Ecto neural progenitor cell (in vitro differentiated cells): ENCODE measurements at regions not wholly inside any gene's neighbourhood (a gene's known extent, or its start where the extent isn't known, plus 50 kb on each side); places are given as distances from the start of the nearest gene placed in this dataset.

Source experiments
- DNase-seq: peaks from one replicate; pipeline ENCODE4 v3.0.0-alpha.2; 2018; ENCODE audit warnings: low spot score

DNA sequence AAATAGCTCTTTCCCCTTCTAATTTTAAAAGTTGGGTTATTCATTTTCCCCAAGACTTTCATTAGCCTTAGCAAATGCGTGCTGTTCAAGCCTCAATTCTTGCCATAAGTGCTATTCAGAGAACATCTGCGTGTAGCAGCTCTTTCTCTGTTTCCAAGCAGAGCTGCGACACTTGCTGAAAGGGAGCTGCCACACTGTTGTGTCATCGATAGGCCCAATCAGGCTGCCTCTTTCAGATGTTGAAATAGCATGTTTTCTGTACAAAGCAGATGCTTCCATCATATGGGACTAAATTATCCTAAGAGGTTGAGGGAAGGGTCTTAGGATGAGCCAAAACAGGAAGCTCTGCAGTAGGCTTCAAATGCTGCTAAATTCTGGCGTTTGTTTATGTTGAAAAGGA, 220.9 kb upstream of the CDC14C start:
- DNase-seq: no peak

DNA sequence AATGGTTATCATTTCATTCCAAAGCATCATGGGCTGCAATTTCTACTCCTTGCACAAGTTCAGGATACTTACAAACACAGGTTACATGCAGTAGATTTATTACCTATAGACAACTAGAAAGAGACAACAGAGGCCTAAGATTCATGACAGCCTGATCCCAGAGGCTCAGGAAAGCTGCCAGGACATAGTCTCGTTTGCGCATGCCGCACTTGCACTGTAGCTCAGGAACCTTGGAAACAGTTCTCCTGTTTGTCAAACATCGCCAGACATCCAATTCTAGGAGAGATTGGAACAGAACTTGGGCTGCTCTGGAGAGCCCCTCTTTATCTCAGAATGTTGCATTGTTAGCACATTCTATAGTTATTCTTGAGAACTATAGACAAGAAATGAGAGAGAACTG, 216.2 kb upstream of the CDC14C start:
- DNase-seq: no peak

DNA sequence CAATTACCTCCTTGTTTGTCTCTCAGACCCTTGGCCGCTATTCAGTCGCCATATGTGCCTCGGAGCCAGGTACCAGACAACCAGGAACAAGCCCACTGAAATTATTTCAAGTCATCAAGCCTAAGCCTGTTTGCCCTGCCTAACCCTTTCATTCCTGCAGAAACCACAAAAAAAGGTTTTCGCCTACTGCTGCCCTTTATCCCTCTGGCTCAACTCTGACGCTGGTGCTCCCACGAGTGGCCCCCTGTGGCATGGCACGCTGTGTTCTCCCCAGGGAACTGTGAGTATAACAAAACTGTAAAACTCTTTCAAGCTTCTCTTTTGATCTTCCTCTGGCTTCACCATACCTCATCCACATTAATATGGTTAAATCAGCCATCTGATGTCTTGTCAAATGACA, 215.7 kb upstream of the CDC14C start:
- no peak for DNase-seq

DNA sequence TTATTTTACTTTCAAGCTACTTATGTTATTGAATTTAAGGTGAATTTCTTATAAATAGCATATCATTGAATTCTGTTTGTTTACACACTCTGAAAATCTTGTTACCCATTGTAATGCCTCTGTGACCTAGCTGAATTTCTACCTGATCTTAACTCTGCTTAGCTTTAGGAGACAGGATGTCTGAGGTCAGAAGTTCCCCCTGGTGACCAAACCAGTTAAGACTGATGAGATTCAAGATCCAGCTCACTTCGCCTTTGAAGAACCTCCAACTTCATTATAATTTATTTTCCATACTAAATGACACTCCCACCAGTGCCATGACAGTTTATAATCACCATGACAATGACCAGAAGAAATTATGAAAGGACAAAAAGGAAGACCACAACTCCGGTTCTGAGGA, 213.4 kb upstream of the CDC14C start:
- no peak for DNase-seq

DNA sequence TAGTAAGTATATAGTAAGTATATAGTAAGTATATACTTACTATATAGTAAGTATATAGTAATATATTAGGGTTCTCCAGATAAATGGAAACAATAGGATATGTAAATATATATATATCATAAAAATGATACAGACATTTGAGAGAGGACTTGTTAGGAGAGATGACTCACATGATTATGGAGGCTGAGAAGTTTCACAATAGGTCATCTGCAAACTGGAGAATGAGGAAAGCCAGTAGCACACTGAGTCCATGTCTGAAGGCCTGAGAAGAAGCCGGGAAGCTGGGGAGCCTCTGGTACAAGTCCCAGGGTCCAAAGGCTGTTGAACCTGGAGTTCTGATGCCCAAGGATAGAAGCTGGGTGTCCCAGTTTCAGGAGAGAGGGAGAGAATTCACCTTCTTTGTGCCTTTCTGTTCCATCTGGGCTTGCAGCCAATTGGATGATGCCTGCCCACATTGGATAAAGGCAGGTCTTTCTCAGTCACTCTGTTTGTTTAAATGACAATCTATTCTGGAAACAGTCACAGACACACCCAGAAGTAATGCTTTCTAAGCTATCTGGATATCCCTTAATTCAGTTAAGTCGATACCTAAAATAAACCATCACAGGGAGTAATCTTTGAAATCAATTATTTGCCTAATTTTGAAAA, 205.5 kb upstream of the CDC14C start:
- no peak for DNase-seq

DNA sequence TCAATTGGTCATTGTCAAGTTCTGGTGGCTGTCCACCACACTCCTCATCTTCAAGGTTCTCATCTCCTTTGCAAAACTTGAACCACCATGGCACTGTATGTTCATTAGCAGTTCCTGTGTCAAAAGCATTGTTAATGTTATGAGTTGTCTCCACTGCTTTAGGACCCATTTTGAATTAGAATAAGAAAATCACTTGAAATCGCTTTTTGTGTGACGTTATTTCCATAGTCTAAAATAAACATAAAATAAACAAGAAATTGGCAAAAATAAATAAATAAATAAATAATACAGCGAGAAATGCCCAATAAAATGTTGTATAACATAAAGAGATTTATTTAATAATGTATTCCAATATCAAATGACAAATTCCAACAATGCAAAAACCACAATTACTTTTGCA, 195.5 kb upstream of the CDC14C start:
- no peak for DNase-seq

DNA sequence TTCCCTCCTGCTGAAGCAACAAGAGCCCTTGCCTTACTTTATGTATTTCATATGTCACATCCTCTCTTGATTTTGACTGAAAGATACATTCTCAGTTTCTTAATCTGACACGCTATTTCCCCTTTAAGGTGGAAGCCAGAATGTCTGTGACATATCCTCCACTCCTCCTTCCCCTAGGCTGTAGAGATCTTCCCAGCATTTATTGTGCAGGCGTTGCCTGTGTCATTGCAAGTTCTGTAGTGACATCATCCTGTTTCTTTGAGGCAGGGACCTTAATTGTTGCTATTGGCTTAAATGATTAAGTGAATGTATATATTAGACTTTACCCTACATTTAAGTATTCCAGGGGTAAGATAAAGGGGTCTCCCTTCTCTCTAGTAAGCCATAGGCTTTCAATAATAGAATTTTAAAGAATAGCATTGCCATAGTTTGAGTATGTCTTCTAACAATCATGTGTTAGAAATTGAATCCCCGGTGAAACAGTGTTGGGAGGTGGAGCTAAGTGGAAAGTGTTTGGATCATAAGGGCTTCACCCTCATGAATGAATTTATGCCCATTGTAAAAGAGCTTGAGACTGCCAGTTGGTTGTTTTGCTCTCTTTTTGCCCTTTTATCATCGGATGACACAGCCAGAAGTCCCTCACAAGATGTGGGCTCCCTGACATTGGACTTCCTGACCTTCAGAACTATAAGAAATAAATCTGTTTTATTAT, 189.5 kb upstream of the CDC14C start:
- no peak for DNase-seq

DNA sequence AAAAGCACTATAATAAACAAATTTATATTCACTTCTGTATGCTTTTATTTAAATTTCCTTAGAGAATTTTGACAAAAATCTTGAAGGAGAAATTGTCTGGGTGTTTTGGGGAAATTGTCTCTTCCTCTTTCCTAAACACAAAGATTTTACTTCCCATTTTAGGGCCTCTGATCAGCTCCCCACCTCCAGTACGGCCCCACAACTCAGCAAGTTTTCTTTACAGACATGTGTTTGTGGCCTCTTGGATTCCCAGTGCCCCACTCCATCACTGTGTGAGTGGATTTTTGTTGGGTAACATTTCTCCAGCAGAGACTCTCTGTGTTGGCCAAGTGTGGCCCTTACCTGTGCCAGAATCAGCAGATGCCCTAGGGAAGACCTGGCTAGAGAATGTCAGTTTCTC, 182.8 kb upstream of the CDC14C start:
- DNase-seq: no peak

DNA sequence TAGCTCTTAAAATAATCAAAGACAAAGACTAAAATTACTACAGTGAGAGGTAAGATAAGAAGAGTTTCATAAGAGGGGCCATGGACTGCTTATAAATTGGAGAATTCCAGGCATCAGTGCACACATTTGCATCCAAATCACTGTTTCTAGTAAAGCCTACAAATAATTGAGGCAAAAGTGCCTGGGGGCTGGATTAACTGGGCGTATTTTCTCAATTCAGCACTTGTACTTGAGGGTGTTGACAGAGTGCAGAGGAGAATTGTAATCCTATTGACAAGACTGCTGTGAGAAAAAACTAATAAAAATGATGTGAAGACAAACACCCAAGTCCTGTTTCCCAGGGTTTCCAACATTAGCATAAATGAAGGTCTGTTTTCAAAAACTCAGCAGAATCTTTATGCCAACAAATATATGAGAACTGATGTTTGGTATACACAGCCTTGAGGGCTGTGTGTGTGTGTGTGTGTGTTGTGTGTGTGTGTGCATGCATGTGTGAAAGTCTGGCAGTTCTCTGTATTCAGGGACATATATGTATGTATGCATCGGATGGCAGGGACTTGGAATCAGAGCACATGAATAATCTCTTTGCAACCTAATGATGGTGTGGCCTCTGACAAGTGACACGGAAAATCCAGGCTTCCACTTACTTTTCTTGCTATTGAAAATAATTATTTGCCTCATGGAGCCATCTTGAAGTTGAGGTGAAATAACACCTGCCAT, 182.1 kb upstream of the CDC14C start:
- DNase-seq: no peak

DNA sequence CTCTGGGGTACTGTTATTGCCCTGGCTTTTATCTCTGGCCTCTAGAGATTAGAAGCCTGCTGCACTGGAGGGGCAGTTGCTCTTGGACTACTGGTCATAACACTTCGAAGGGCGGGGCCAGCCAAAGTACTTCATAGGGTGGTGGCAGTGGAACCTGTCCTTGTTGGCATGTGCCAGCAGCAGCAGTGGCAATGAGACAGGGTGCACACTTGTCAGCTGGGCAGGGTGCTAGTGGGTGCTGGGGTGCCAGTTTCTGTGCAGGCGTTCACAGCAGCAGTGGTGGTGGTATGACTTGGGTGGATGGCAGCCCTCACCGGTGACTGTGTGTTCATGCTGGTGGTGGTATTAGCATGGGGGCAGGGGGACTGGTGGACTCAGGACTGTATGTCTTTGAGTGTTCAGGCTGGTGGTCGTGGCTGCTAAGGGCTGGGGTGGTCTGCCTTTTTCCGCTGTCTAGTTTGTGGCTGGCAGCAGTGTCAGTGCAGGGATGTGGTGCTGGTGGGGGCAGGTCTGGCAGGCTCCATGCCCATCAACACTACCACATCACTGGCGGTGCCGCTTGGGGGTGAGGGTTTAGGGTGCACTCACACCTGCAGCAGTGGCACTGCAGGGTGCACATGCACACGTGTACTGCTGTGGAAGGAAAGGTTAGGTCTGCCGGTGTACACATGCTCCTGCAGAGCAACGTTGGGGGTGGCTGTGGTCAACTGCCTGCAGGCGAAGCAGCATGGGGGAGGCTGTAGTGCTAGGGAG, 176.1 kb upstream of the CDC14C start:
- DNase-seq: no peak

DNA sequence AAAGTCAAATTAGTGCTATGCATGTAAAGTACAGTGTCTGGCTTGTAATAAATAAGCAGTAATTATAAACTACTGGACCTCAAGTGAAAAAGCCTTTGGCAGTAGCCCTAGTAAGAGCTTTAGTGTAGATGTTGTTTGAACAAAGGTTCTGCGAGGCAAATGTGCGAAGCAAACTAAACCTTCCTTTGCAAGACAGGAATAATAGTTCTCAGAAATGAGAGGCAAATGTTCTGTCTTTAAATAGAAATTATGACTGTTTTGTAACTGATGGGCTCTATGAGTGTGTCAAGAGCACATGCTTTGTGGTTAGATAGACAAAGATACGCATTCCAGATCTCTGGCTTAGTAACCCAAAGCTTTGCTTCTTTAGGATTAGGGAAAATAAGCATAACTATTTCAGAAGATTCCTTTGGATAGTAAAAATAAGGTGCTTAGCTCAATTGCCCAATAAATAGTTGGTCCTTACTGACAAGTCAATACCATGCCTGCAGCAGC, 169.2 kb upstream of the CDC14C start:
- no peak for DNase-seq

DNA sequence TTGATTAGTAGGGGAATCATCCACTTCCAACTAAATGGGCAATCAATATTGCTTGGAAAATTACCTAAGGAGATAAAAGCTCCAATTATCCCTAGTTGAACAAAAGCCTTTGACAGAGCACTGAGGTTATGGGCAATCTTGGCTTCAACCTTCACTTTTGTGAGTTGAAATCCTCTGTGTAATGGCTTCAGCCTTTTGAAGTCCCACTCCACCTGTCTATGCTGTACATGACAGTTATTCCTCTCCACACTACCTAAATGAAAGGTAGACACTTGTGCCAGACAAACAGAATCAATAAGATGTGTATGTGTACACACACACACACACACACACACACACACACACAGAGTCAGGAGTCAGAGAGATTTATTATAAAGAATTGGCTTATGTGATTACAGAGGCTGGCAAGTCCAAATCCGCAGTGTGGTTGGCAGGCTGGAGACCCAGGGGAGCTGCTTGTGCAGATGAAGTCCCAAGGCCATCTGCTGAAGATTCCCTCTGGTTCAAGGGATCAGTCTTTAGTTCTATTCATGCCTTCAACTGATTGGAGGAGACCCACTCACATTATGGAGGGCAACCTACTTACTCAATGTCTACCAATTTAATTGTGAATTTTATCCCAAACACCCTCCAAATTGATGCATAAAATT, 164.8 kb upstream of the CDC14C start:
- DNase-seq: no peak

DNA sequence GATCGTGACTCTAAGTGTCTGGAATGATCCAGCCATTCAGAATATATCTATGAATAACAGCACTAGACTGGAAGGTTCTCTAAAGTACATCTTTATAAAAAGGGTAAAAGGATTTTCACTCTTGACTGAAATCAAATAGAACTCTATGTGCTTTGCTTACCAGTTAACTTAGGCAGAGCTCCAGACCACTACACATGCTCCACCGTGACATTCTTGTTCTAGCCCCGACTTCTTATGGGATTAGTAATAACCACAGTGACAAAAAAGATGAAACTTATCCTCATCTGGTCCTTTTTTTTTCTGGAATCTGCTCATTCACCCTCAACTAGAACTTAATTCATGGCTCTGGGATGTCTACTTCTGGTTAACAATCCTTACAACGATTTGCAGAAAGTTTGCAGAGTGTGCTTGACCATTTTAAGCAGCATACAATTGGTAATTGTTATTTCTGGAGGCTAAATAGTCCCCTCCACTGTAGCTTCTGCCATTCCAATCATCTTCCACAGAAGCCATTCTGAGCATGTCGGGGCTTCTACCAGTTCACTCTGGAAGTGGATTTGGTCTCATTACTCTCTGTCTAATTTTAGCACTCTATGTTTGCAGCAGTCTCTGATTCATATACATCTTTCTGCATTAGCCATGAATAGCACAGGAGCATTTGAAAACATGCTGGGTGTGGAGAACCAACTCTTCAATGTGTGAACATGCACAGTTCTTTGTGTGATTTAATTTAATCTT, 163.7 kb upstream of the CDC14C start:
- no peak for DNase-seq

DNA sequence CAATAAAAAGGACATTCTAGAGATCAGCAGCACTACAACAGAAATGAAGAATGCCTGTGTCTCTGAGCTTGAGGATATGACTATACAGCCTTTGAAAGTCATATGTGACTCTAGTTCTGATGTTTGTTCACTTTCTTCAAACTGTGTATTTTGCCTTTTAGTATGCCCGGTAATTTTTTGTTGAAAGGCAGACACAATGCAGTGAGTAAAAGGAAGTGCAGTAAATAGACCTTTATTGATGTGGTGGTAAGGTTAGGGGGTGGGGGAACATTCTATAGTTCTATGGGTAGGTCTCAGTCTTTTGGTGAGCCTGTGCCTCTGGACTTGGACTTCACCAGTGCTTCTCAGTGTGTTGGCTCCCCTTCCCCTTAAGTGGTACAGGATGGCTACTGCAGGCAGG, 143.5 kb upstream of the CDC14C start:
- no peak for DNase-seq

DNA sequence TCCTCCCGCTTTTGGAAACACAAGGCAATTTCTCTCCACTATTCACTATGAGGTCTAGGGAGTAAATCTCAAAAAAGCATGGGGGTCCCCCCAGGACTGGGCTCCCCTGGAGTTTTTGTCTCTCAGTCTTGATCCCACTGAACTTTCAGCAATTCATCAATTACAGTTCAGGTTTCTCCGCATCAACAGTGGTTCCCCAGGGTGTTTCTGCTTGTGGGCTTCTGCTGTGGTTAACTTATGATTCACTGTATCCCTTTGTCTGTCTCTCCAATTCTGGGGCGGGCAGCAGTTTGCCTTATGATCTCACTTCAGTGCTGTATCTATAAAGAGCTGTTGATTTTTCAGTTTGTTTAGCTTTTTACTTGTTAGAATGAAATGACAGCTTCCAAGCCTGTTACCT, 142.6 kb upstream of the CDC14C start:
- no peak for DNase-seq

DNA sequence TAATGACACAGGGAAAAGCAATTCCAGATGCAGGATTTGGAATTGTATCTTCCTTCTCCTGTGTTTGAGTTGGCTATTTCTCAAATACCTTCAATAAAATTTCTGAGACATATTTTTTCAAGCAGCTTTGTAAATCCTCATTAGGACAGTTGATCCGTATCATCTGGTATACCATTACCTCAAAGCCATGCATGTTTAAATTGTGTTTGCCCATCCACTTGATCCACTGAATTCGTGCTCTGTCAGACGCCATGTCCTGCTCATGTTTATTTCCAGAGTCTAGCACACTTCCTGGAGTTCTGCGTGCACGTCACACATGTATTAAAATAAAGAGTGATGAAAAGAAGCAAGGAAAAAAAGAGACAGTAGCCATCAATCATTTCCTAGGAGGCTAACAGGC, 141.8 kb upstream of the CDC14C start:
- no peak for DNase-seq

DNA sequence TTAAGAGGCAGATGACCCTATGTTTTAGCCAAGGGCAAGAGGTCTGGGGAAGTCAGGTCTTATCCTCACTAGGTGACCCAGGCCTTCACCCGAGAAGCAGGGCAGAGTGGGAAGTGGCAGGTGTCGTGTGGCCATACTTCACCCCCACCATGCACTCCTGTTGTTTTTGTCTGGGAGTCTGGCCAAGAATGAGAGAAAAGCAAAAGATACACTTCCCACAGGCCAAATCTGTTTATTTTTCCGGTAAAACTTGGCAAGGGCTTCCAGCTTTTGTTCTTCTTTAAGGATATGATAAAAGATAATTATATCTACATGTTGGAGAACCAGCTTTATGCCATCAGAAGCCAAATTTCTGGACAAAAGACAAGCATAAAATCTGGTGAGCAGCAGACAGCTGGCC, 137.4 kb upstream of the CDC14C start:
- no peak for DNase-seq

DNA sequence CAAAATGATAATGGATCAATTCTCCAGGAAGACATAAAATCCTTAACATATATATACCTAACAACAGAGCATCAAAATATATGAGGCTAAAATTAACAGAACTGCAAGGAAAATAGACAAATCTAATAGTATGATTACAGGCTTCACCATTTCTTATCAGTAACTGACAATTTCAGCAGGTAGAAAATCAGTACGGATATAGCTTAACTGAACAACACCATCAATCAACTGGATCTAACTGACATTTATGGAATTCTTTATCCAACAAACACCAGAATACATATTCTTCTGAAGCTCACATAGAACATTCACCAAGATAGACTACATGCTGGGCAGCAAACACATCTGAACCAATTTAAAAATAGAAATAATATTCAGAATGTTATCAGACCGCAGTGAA, 121.1 kb upstream of the CDC14C start:
- no peak for DNase-seq

DNA sequence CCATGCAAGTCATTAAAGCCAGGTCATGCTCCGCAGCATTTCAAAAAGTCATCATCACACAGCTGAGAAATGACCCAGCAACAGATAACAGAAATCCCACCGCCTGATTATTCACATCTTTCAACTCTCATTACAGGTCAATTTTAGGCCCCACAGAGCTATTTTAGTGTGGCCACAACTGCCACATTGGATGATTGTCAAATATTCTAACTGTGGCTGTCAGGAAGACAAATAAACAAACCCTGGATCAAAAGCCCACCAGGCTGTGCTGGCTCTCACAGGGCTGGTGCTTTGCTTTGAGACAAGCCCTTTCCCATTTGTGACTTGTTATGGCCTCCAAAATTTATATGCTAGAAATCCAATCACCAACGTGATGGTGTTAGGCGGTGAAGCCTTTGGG, 117.6 kb upstream of the CDC14C start:
- peak; percentile 47 for DNase-seq

DNA sequence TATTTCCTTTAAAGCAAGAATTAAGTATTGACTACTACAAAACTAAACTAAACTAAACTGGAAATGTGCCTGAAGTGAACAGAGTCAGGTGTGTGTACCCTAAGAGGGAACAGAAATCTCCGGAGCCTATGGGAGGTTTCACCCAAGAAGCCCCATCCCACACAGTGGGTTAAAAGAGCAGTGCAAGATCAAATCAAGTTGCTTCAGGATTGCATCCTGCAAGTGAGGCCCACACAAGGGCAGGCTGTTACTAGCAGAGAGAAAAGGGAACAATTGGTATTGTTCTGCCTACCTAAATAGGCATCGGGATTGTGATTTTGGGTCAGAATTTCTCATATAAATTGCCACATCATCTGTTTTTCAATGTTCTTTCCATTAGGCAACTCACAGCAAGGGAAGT, 113.3 kb upstream of the CDC14C start:
- DNase-seq: no peak

DNA sequence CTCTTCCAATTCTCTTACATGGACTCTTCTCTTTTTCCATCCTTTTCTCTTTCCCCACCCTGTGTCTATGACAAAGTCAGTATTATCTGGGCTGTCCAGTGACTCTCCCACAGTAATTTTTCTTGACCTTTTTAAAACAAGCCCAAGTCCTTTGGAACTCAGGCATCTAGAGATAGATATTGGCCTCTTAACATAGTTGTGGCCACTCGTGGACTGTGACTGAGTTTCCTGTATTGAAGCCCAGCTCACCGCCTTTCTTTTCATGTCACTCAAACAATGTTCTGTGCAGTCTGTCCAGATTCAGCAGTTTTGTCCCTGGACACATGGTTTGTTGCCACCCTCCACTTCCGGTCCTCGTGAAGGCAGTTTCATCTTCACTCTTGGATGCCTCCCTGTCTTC, 110.9 kb upstream of the CDC14C start:
- no peak for DNase-seq
